Stromal cell of bone marrow (primary cell): ENCODE measurements at regions not wholly inside any gene's neighbourhood (a gene's known extent, or its start where the extent isn't known, plus 50 kb on each side); places are given as distances from the start of the nearest gene placed in this dataset.

ENCODE experiments used
- DNase-seq: peaks from one replicate; pipeline ENCODE4 v3.0.0-alpha.2; 2012; ENCODE audit warnings: low read depth

DNA sequence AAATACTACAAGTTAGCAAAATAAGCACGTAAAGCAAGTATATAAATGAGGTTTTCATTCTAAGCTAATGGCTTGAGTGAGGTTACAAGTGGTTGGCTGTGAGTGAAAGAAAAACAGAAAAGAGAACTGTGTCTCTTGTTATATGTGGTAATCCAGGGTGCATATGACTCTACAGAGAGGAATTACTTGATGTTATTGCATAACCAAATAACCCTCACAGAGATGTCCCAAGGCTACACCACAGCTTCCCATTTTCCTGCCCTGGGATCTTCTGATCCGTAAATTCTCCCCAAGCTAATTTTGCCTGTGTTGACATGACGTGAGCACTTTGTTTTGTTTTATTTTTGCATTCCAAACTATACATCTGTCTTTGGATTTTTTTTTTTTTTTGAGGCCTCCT lies 470.0 kb upstream of the INTU start:
- peak; percentile 91 for DNase-seq

DNA sequence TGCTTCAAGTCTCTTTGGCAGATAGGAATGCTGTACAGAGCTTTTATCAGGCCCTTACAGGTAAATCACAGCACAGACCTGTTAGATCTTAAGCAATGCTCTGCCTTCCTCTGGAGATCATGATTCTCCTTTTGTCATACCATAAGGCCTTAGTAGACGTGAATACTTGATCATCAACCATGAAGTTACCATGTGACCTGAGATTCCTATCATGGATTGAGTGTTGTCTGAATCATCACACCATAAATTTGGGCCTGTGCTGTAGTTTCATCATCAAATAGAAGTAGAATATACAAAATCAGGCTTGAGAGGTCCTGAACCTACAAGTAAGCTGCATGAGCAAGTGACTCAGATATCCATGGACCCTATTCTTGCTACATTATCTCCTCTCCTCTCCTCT lies 466.8 kb upstream of the INTU start:
- DNase-seq = no peak

DNA sequence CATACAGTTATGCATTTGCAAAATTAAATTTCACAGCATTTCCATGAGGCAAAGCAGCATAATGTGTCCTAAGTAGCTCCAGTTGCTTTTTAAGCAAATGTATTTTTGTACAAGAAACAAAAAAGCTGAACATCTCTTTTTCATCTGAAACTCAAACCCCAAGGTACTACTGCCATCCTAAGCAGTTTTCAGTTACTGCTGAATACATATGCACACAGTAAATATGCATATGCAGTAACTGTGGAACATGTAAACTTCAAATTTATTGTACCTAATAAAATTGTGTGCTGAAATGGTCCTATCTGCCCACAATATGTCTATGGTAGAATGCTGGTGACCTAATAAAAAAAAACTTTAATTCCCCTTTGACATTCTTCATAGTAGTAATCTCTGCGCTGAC lies 458.6 kb upstream of the INTU start:
- DNase-seq = no peak

DNA sequence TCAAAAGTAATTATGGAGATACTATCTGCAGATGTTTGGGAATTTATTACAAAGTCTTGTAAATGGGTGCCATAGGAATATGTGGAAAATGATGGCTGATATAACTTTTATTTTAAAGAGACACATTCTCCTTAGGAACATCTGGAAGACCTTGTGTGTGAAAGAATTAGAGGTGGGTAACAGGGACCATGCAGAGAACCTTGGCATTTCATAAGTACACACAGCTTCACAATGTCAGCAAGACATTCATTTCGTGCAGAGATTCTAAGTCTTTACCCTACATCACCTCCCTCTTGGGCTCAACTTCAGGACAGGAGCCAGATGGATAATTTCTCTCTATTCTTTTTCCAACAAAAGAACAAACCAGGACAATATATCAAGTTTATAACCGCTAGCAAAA lies 458.1 kb upstream of the INTU start:
- no peak for DNase-seq

DNA sequence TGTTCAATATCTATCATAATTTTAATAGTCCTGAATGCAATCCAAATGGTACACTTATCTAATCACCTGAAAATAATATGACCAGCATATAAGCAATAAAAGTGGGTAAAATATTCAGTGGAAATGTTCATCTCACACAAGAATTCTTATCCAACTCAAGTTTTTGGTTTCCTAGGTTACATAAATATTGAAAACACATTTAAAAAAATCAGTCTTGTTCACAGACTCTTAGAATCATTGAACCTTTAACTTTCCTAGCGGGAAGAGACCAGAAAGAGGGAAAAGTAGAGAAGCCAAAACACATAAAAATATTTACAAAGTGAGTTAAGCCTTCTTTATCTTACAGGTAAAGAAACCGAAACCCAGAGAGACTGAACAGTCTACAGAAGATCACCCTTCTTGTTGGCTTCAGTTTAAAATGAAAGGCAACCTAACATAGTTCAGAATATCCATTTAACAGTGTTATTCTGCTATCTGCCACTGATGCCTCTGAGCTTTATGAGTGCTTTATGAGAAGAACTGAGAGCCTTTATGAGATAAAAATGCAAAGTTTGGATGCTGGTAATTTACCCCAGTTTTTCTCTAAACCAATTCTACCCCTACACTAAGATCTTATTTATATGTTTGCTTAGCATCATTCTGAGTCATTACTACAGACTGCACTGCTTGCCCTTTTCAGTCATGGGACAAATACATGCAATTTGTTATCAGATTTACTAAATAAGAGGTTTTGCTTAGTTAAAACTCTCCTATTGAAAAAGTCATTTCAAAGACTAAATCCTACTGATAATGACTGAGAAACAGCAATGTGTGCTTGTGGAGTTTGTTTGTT lies 453.3 kb upstream of the INTU start:
- DNase-seq = no peak

DNA sequence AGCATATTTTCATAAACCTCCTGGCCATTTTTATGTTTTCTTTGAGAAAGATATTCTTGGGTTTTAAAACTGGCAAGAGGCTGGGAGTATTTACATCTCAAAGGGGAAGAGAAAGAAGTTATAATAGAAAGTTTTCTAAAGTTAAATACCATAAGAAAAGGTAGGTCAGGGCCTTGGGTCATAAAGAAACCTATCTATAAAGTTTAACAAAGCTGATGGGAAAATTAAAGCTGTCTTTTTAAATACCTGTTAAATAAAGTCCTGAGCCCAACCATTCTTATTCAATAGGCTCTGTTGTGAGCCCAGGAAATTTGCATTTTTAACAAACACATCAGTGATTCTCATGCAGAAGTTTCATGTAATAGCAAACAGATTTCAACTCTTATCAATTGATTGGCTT lies 451.8 kb upstream of the INTU start:
- no peak for DNase-seq

DNA sequence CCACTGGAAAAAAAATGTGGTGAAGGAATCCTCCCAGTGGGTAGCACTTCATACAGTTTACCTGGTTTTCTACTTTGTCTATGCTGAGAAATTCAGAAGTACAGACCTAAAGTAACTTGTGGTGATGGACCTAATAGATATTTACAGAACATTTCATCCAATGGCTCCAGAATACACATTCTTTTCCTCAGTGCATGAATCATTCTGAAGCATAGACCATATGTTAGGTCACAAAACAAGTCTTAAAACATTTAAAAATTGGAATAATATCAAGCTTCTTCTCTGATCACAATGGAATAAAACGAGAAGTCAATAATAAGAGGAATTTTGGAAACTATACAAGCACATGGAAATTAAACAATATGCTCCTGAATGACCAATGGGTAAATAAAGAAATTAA lies 450.1 kb upstream of the INTU start:
- no peak for DNase-seq

DNA sequence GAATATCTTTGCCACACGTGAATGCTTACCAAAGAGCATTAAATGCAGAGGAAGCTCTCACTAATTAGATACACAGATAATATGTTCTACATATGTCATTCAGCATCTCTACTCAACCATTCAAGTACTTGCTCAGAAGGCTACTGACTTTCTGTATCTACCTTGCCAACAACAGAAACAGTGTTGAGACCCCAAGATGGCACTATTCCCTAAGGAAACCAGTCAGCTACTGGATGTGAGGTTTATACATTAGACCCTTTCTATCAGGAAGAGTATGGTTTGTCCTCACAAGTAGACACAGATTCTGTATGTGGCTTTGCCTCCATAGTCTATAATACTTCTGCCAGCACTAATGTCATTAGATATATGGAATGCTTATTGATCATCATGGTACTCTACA lies 443.9 kb upstream of the INTU start:
- no peak for DNase-seq

DNA sequence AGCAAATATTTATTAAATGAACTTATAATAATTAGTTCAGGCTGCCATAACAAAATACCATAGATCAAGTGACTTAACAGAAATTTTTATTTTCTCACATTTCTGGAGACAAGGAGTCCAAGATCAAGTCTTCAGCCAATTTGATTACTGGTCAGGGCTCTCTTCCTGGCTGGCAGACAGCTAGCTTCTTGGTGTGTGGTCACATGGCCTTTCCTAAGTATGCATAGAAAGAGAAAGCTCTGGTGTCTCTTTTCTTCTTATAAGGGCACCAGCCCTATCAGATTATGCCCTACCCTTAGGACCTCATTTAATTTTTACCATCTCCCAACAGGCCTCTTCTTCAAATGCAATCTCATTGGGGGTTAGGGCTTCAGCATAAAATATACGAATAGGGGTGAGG lies 438.5 kb upstream of the INTU start:
- no peak for DNase-seq

DNA sequence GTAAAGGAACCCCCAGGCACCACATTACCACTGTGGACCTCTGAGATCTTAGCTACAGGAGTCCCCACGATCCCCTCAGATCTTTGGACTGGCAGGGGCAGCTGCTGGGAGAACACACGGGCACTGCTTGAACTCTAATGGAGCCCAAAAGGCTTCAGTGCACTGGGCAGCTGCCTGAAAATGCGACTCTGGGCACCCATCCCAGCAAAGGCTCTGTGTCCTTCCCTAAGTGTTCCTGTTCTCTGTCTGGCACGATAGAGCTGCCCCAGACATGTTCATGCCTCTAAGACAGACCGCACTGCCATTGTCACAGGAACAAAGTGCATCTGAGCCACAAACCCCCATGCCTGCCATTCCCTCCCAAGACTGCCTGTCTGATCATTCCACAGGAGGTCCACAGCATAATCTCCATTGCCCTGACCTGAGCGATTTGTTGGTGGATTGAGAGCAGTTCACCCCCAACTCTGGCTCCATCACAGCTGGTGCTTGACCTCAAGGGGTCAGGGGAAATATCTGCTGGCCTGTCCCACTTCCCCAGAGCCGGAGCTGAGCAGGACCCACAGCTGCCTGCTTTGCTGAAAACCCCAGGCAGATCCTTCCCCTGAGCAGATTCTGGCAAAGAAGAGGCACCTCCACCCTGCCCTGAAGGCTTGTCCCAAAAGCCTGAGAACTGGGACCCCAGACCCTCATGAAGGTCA lies 436.0 kb upstream of the INTU start:
- no peak for DNase-seq

DNA sequence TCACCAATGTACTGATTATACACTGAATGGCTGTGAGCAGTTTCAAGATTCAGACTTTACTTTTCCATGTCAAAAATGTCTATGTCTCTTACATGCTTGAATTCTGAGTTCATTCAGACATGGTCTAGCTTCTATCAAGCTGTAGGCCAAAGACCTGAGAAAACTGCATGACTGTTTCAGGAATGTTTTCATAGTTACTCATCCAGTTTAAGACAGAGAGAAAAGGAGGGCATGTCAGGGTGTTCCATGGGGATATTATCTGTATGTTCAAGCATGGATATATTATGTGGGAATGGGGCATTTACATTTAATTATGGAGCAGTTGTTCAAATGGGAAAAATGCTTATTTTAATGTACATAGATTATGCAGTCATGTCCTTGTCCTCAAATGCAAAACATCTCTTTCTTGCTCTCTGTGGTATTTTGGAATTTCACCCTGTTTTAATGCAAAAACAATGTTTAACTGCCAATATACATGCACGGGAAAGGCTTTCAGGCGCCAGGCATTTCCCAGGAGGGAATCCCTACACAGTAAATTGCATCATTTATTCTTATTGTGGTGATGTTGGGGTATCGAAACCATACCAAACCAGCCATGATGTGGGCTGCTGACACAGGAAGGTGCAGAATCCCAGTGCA lies 429.1 kb upstream of the INTU start:
- peak; percentile 71 for DNase-seq

DNA sequence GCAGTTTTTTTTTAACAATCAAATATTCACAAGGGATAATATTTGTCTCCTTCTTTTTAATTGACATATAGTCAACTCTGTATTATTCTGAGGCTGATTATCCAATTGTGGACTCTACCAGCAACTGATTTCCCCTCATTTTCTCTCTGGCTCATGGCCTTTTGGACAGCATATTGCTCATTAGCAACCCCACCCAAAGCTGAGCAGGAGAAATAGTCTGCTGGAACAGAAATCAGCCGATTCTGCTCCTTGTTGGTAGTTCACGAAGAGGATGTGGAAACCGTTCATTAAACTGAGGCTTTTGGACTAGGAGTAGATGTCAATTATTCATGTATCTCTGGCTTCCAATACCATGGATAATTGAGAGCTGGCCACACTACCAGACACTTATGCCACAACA lies 428.4 kb upstream of the INTU start:
- no peak for DNase-seq

DNA sequence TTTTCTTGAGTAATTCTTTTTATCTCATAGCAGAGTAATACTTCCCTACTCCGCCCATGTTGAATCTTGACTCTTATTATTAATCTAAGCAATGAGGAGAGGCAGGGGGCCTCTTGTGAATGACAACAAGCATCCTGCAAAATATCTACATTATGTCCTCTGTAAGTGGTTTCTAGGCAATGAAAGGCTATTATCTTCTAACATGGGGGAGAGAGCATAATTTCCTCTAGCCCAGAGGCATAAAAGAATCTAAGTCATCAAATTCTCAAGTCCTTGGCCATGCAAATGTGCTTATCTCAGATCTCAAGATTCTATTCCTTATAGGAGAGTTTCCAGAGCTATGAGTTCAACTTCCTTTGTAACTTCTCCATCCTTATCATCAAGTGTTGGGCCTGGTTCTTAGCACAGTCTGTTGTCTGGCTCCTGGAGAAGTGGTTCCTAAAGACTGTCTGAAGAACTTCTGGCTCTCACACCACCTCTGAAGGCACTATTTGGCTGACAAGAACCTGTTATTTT lies 423.1 kb upstream of the INTU start:
- no peak for DNase-seq

DNA sequence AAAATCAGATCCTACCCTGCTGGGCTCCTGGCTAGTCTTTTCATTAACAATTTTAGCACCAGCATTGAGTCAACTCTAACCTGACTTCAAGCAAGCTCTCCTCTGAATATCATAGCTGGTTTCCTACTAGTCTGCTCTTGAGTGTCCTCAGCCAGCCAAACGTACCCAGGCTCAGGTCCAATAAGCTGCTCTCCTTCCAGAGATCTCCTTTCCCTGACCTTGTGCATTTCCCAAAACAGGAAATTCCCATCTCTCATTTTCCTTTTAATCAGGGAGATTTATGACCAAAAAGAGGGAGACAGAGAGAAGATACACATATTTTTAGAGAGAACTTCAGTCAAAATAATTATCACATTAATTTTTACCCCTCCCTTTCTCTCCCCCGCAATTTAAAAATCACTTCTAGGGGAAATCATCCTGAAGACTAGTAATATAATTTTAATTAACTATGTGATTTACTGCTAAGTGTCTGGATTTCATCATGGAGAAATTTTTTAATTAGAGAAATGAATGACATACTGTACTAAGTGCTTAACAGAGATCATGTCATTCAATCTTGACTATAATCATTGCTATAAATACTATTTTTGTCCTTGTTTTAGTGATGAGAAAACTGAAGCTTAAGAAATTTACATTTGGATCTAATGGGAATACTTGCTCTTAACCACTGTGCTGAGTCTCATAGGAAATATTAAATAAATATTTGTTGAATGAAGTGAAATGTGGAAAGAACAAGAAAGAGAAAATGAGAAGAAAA lies 421.7 kb upstream of the INTU start:
- no peak for DNase-seq

DNA sequence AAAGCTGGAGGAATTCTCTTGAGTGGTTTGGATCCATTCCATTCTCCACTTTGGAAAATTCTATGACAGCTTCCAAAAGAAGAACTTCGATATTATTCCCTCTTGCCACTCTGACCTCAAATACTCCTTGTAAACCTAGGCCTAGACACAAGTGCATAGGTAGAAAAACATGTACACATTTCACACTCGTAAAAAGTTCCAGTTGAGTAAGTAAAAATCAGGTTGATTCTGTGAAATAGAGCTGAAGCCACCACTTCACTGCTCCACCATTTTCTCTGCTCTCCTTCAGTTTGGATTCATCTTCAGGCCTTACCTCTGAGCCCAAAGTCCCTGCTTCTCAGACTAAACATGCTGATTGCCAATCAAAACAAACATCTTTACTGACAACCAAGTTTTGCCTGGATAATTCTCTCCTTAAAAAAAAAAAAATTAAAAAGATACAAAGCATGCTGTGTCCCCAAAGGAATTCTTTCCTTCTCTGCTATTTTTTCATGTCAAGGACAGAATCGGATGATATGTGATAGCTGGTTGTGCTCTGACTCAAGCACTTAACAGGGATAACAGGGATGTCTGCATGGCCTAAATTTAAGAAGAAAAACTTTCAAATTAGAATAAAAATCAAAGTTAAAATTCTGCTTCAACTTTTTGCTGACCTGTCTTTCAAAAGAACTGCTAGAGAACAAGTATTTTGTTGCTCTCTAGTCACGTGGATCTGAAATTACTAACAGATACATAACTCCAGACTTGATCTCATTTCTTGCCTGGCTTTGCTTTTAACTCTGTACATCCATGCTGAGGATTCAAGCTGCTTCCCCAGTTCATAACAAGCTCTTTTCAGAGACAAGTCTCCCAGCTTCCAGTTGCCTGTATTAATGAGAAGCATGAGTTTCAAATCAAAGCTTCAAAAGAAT lies 420.9 kb upstream of the INTU start:
- DNase-seq = peak; percentile 54

DNA sequence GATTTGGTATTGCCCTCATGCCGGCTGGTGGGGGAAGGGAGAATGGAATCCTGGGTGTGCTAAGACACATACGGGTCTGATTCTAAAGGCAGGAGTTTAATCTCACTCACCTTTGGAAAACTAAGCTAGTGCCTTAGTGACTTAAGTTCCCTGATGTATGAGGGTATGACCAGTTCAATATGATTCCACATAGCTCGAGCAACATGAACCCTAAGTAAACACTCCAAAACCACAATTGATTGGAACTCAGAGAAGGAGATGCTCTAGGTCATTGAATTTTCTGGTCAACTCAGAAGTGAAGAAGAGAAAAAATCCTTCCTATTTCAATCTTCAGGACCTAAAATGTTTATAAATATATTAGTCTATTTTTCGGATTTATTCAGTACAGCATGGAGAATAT lies 420.1 kb upstream of the INTU start:
- DNase-seq = no peak

DNA sequence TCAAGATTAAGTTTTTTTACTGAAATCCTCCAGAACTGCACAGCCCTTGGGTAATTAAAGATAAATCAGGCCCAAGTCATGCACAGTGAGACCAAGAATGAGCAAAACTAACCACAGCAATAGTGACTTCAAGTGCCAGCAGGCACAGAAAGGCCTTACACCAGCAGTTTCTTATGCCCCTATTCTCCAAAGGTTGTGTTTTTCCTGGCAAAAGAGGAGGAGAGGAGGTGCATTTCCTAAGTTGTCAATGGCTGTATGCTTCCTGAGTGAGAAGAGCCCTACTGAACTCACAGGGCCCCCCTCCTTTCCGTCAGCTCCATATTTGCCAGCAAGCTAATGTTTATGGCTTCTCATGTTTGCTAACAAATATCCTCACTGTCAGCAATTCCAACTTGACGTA lies 418.7 kb upstream of the INTU start:
- DNase-seq = peak; percentile 90

DNA sequence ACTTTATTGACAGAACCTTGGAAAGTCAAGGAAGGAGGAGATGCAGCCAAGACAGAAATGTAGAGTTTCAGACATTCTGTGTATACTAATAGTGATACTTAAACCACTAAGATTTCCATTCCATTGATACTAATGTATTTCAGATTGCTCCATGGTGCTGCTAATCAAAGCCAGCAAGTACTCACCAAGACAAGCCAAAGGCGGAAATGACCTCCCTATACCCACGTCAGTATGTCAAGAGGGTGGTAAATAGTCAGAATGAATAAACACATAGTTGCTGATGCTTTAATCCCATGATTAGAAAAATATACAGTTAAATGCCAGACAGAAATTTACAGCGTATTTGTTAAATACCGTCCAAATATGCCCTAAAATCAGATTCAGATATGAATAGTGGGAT lies 417.8 kb upstream of the INTU start:
- no peak for DNase-seq

DNA sequence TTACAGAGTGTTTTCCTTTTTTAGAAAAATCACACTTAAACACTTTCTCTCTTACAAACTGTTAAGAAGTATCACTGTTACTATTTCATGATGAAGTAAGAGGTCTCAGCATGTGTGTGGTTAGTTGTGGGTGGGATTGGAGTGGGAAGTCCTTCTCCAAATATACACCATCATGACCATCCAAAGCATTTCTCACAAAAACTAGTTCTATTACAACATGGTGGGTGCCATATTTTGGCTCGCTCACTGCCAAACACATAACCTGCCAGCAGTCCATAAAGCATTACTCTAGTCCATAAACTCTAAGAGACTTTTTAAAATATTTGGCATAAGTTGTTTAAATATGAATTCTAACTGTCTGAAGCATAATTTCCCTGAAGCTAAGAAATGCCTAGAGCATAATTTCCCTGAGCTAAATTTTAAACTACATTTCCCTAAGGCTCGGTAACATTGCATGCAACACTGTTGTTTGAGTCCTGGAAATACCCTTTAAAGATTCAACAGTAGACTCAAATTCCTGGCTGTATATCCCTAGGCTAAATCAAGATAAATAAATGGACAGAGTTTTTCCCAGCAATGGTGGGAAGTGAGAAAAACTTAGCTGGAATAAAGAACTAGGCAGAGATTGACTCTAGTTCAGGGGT lies 415.0 kb upstream of the INTU start:
- no peak for DNase-seq

DNA sequence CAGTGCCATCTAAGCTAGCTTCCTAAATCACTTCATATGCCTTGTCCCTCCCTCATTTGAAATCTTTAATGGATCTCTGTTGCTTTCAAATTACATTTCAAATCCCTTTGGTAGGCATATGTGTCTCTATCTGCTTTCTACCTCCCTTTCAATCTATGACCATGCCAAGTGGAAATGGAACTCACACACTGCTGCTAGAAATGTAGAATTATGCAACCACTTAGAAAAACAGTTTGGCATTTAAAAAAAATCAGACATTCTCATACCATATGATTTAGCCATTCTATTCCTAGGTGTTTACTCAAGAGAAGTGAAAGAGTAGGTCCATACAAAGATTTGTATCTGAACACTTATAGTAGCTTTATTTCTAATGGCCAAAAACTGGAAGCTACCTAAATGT lies 413.5 kb upstream of the INTU start:
- DNase-seq = no peak

DNA sequence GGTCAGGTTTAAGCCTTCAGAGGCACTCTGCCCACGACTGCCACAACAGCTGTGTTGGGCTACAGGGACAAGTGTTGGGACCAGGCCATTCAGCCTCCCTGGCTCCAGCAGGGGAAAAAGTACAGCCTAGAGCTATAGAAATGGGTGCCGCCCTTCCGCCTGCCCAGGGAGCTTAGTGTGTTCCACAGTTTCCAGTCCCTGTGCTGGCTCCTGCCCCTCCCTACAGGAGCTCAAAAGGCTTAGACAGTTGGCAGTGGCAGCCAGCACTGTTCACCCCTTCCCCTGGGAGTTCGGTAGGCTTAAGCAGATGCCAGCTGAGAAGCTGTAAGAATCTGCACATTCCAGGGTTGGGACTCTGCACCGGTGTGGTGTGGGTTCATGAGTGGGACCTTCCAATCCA lies 408.2 kb upstream of the INTU start:
- DNase-seq = no peak
